Tibial nerve (tissue), 4 donors: ENCODE measurements at regions not wholly inside any gene's neighbourhood (a gene's known extent, or its start where the extent isn't known, plus 50 kb on each side); places are given as distances from the start of the nearest gene placed in this dataset.

Experiments
- DNase-seq, 2 donors: peaks; one replicate each; pipeline ENCODE4 v3.0.0-alpha.2; 2019; ENCODE audit warnings: low spot score in 2 of 2
- H3K27ac ChIP-seq, 4 donors: fragments of 200-600 bp; sonication (generic) in 3 of 4; one replicate each; pipeline ENCODE4 v1.5.1; 2017 to 2019; ENCODE audit warnings: mild to moderate bottlenecking in 1 of 4
- H3K27me3 ChIP-seq, 2 donors: fragments of 200-600 bp; sonication (generic) in 1 of 2; one replicate each; pipeline versions ENCODE4 v1.5.1 to v1.6.0; 2017 to 2019
- H3K36me3 ChIP-seq, 3 donors: fragments of 200-600 bp; sonication (generic); one replicate each; pipeline ENCODE4 v1.5.1; 2018 to 2019
- H3K4me1 ChIP-seq, 4 donors: fragments of 200-600 bp; sonication (generic) in 3 of 4; one replicate each; pipeline ENCODE4 v1.5.1; 2017 to 2019
- H3K4me3 ChIP-seq, 4 donors: fragments of 200-600 bp; sonication (generic) in 3 of 4; one replicate each; pipeline ENCODE4 v1.5.1; 2017 to 2019; ENCODE audit warnings: mild to moderate bottlenecking in 1 of 4, moderate library complexity in 1 of 4
- H3K9me3 ChIP-seq, 4 donors: fragments of 200-600 bp; sonication (generic) in 3 of 4; one replicate each; pipeline ENCODE4 v1.5.1; 2017 to 2019
- CTCF ChIP-seq, 5 experiments: fragments of 200-600 bp in 3 of 5; fragments of 450-650 bp in 2 of 5; sonication (generic) in 3 of 5; IDR thresholded peaks; one replicate each; pipeline ENCODE4 v1.5.1; 2016 to 2019; ENCODE audit warnings: antibody characterized with exemption in 5 of 5, mild to moderate bottlenecking in 3 of 5, moderate library complexity in 2 of 5
- EP300 ChIP-seq, 2 donors: sonication (generic); formaldehyde crosslinking; IDR thresholded peaks; one replicate each; pipeline ENCODE4 v1.6.1; 2017; ENCODE audit warnings: antibody characterized with exemption in 2 of 2, mild to moderate bottlenecking in 1 of 2
- POLR2A ChIP-seq, 2 donors: fragments of 450-650 bp; IDR thresholded peaks; one replicate each; pipeline ENCODE4 v1.6.1; 2017; ENCODE audit warnings: antibody characterized with exemption in 2 of 2, mild to moderate bottlenecking in 2 of 2, moderate library complexity in 2 of 2
- WGBS, 2 donors: methylation state at CpG; one replicate each; pipeline ENCODE4 v1.1.5; 2018; 5-methylcytosine and 5-hydroxymethylcytosine counted together

- no peaks in the 10 kb centered on the region for H3K4me1 ChIP-seq
- TF ChIP-seq POLR2A (IDR thresholded peaks at IDR 0.05) (no peak), CTCF (IDR thresholded peaks at IDR 0.05) (no peak), EP300 (IDR thresholded peaks at IDR 0.05) (no peak)
- H3K4me3 ChIP-seq = no peak overlapping the region
- 43 to 50% methylated on average over 1 of the region's 1 CpG for WGBS, 2 donors
- no peaks in the 10 kb centered on the region for H3K27me3 ChIP-seq
- DNase-seq = no peak
- no peak overlapping the region for H3K27ac ChIP-seq
- H3K36me3 ChIP-seq = no peaks in the 10 kb centered on the region
- no peaks in the 10 kb centered on the region for H3K9me3 ChIP-seq
Observed at GRCh38 chr2:52537588-52537987, 1230.0 kb upstream of the CHAC2 start.

GRCh38 chr2:52536929-52537460, 1230.6 kb upstream of the CHAC2 start:
- no peak overlapping the region for H3K4me3 ChIP-seq
- H3K9me3 ChIP-seq = no peaks in the 10 kb centered on the region
- no peak for DNase-seq
- TF ChIP-seq POLR2A (IDR thresholded peaks at IDR 0.05) = no peak
- TF ChIP-seq CTCF (IDR thresholded peaks at IDR 0.05) = no peak
- no peak for TF ChIP-seq EP300 (IDR thresholded peaks at IDR 0.05)
- H3K4me1 ChIP-seq = no peaks in the 10 kb centered on the region
- H3K36me3 ChIP-seq = no peaks in the 10 kb centered on the region
- 64 to 77% methylated on average over 3 of the region's 3 CpGs for WGBS, 2 donors
- no peak overlapping the region for H3K27ac ChIP-seq
- H3K27me3 ChIP-seq = no peaks in the 10 kb centered on the region

- Histone ChIP-seq H3K36me3 (no peaks in the 10 kb centered on the region), H3K9me3 (no peaks in the 10 kb centered on the region), H3K27ac (no peak overlapping the region), H3K4me1 (no peaks in the 10 kb centered on the region), H3K4me3 (no peak overlapping the region), H3K27me3 (no peaks in the 10 kb centered on the region)
- no peak for DNase-seq
- TF ChIP-seq POLR2A (IDR thresholded peaks at IDR 0.05) (no peak), EP300 (IDR thresholded peaks at IDR 0.05) (no peak), CTCF (IDR thresholded peaks at IDR 0.05) (no peak)
- 13 to 14% methylated on average over 1 of the region's 1 CpG for WGBS, 2 donors
Observed at GRCh38 chr2:52532956-52533355, 1234.6 kb upstream of the CHAC2 start.

GRCh38 chr2:52526735-52527134, 1240.9 kb upstream of the CHAC2 start:
- no peak for DNase-seq
- no peaks in the 10 kb centered on the region for H3K4me1 ChIP-seq
- no peak overlapping the region for H3K27ac ChIP-seq
- H3K27me3 ChIP-seq = no peaks in the 10 kb centered on the region
- 71 to 75% methylated on average over 1 of the region's 1 CpG for WGBS, 2 donors
- H3K9me3 ChIP-seq = peaks cover 0 to 7% (median 0%) of the 10 kb centered on the region in 4 donors
- no peak overlapping the region for H3K4me3 ChIP-seq
- TF ChIP-seq CTCF (IDR thresholded peaks at IDR 0.05) = no peak
- TF ChIP-seq EP300 (IDR thresholded peaks at IDR 0.05) = no peak
- no peak for TF ChIP-seq POLR2A (IDR thresholded peaks at IDR 0.05)
- no peaks in the 10 kb centered on the region for H3K36me3 ChIP-seq

GRCh38 chr2:52520644-52521043, 1247.0 kb upstream of the CHAC2 start:
- H3K27me3 ChIP-seq = no peaks in the 10 kb centered on the region
- H3K27ac ChIP-seq = no peak overlapping the region
- no peaks in the 10 kb centered on the region for H3K4me1 ChIP-seq
- H3K9me3 ChIP-seq = peaks cover 0 to 7% (median 0%) of the 10 kb centered on the region in 4 donors
- H3K4me3 ChIP-seq = no peak overlapping the region
- 59 to 67% methylated on average over 1 of the region's 1 CpG for WGBS, 2 donors
- no peak for DNase-seq
- no peaks in the 10 kb centered on the region for H3K36me3 ChIP-seq
- TF ChIP-seq CTCF (IDR thresholded peaks at IDR 0.05) (no peak), POLR2A (IDR thresholded peaks at IDR 0.05) (no peak), EP300 (IDR thresholded peaks at IDR 0.05) (no peak)
